ENCODE measurements at regions not wholly inside any gene's neighbourhood (a gene's known extent, or its start where the extent isn't known, plus 50 kb on each side); places are given as distances from the start of the nearest gene placed in this dataset.
A peak's percentile ranks its signal among the peaks of the same experiment; 100 is the strongest.

- FAIRE-seq, result no peak
Measured at GRCh38 chr2:176643646-176644045, 374.4 kb downstream of the MTX2 start.

GRCh38 chr2:176645494-176645893 is 376.3 kb downstream of the MTX2 start:
- ATAC-seq (no peak), FAIRE-seq (no peak), DNase-seq (ENCODE audit: low read depth in 1 of 2, low spot score in 1 of 2) (no peak)
- Histone ChIP-seq H3K4me3 (no peak overlapping the region), H3K9me3 (no peaks in the 10 kb centered on the region), H3K4me1 (no peaks in the 10 kb centered on the region; the same call in 2 of the 3 replicates), H3K4me2 (no peak overlapping the region), H3K27ac (no peak overlapping the region)
- POLR2A ChIA-PET, result no interaction called here
- CTCF ChIA-PET, result interaction anchor here (1.4 to 15.9 kb wide), 4 partner anchors 9 to 515 kb away, joined by 4 to 216 read pairs (median 74); partner anchors contain the start of gene HOXD8
- no peak for TF ChIP-seq NPAS2 (CRISPR knock-in tag; IDR thresholded peaks at IDR 0.05; ENCODE audit: borderline replicate concordance)
- TF ChIP-seq ELK1 (IDR thresholded peaks at IDR 0.05; ENCODE audit: low read depth, low read length), result no peak
- no peak for TF ChIP-seq MYC (IDR thresholded peaks at IDR 0.05; ENCODE audit: borderline replicate concordance, low read length)
- TF ChIP-seq ZSCAN20 (CRISPR knock-in tag; IDR thresholded peaks at IDR 0.05), result no peak
- no peak for TF ChIP-seq TP53 (CRISPR knock-in tag; IDR thresholded peaks at IDR 0.05)
- no peak for TF ChIP-seq KDM5A (IDR thresholded peaks at IDR 0.05)
- no peak for TF ChIP-seq MAX (IDR thresholded peaks at IDR 0.05)
- no peak for TF ChIP-seq KDM1A (IDR thresholded peaks at IDR 0.05; ENCODE audit: low read depth)
- 84% methylated on average over 3 of the region's 3 CpGs for WGBS (ENCODE audit: missing lambda C conversion rate)

More at GRCh38 chr2:176643646-176644045, 374.4 kb downstream of the MTX2 start:
- TF ChIP-seq BHLHE40 (IDR thresholded peaks at IDR 0.05; ENCODE audit: low read depth, low read length) (no peak), EHMT2 (IDR thresholded peaks at IDR 0.05; ENCODE audit: low read depth) (no peak), ZC3H11A (IDR thresholded peaks at IDR 0.05) (no peak), KDM5A (IDR thresholded peaks at IDR 0.05) (no peak), FOXS1 (CRISPR knock-in tag; IDR thresholded peaks at IDR 0.05) (no peak), POLR2AphosphoS2 (conservative IDR thresholded peaks at IDR 0.05; ENCODE audit: low read length) (no peak), EHF (CRISPR knock-in tag; IDR thresholded peaks at IDR 0.05) (no peak), RFX5 (IDR thresholded peaks at IDR 0.05) (no peak), ZSCAN20 (CRISPR knock-in tag; IDR thresholded peaks at IDR 0.05) (no peak), HOXA7 (CRISPR knock-in tag; IDR thresholded peaks at IDR 0.05) (no peak), FOSB (CRISPR knock-in tag; IDR thresholded peaks at IDR 0.05) (no peak), GATA3 (IDR thresholded peaks at IDR 0.05; ENCODE audit: borderline replicate concordance) (no peak), JUNB (IDR thresholded peaks at IDR 0.05) (no peak), HEYL (CRISPR knock-in tag; IDR thresholded peaks at IDR 0.05) (no peak)
- TF ChIP-seq, protein P1, sequence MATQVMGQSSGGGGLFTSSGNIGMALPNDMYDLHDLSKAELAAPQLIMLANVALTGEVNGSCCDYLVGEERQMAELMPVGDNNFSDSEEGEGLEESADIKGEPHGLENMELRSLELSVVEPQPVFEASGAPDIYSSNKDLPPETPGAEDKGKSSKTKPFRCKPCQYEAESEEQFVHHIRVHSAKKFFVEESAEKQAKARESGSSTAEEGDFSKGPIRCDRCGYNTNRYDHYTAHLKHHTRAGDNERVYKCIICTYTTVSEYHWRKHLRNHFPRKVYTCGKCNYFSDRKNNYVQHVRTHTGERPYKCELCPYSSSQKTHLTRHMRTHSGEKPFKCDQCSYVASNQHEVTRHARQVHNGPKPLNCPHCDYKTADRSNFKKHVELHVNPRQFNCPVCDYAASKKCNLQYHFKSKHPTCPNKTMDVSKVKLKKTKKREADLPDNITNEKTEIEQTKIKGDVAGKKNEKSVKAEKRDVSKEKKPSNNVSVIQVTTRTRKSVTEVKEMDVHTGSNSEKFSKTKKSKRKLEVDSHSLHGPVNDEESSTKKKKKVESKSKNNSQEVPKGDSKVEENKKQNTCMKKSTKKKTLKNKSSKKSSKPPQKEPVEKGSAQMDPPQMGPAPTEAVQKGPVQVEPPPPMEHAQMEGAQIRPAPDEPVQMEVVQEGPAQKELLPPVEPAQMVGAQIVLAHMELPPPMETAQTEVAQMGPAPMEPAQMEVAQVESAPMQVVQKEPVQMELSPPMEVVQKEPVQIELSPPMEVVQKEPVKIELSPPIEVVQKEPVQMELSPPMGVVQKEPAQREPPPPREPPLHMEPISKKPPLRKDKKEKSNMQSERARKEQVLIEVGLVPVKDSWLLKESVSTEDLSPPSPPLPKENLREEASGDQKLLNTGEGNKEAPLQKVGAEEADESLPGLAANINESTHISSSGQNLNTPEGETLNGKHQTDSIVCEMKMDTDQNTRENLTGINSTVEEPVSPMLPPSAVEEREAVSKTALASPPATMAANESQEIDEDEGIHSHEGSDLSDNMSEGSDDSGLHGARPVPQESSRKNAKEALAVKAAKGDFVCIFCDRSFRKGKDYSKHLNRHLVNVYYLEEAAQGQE (IDR thresholded peaks at IDR 0.05), result no peak
- TF ChIP-seq, protein P2, sequence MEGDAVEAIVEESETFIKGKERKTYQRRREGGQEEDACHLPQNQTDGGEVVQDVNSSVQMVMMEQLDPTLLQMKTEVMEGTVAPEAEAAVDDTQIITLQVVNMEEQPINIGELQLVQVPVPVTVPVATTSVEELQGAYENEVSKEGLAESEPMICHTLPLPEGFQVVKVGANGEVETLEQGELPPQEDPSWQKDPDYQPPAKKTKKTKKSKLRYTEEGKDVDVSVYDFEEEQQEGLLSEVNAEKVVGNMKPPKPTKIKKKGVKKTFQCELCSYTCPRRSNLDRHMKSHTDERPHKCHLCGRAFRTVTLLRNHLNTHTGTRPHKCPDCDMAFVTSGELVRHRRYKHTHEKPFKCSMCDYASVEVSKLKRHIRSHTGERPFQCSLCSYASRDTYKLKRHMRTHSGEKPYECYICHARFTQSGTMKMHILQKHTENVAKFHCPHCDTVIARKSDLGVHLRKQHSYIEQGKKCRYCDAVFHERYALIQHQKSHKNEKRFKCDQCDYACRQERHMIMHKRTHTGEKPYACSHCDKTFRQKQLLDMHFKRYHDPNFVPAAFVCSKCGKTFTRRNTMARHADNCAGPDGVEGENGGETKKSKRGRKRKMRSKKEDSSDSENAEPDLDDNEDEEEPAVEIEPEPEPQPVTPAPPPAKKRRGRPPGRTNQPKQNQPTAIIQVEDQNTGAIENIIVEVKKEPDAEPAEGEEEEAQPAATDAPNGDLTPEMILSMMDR (IDR thresholded peaks at IDR 0.05), result no peak
- POLR2A ChIA-PET, result interaction anchor here (0.6 to 0.7 kb wide), 2 partner anchors 8 to 126 kb away, joined by 3 read pairs; no protein-coding TSS in a partner anchor
- CTCF ChIA-PET, result interaction anchor here (0.6 to 15.9 kb wide), 6 partner anchors 9 to 1479 kb away, joined by 3 to 216 read pairs (median 4); partner anchors contain the start of gene HOXD8
- H3K4me1 ChIP-seq, result peaks cover under 1% of the 10 kb centered on the region; the same call in 1 of the 3 replicates
- no peaks in the 10 kb centered on the region for H3K9me3 ChIP-seq
- no peak overlapping the region for H3K4me3 ChIP-seq
- ATAC-seq, result peak in 1 of 2 experiments; percentile 45; a peak in 1 of 6 replicates
- peak in 1 of 2 experiments; percentile 10 for DNase-seq (ENCODE audit: low read depth in 1 of 2, low spot score in 1 of 2)
- H3K4me2 ChIP-seq, result no peak overlapping the region
- no peak overlapping the region for H3K27ac ChIP-seq
- WGBS (ENCODE audit: missing lambda C conversion rate), result 59% methylated on average over 8 of the region's 8 CpGs

Measured in A549 (cell line).